Progenitor cell of endocrine pancreas (in vitro differentiated cells): ENCODE measurements at regions not wholly inside any gene's neighbourhood (a gene's known extent, or its start where the extent isn't known, plus 50 kb on each side); places are given as distances from the start of the nearest gene placed in this dataset.

Experiments
- DNase-seq: peaks from one replicate; pipeline ENCODE4 v3.0.0; 2021; ENCODE audit warnings: low spot score; ENCODE audit not compliant: unreplicated experiment
- H3K27ac Mint-ChIP-seq: 2 replicates; pipeline ENCODE4 v1.8.0; 2021; ENCODE audit warnings: mild to moderate bottlenecking, moderate library complexity, mixed read lengths
- H3K27me3 Mint-ChIP-seq: 2 replicates; pipeline ENCODE4 v1.8.0; 2021; ENCODE audit warnings: mixed read lengths
- H3K36me3 Mint-ChIP-seq: 2 replicates; pipeline ENCODE4 v1.8.0; 2022; ENCODE audit warnings: mixed read lengths; ENCODE audit not compliant: insufficient read depth
- H3K4me1 Mint-ChIP-seq: 2 replicates; pipeline ENCODE4 v1.8.0; 2021; ENCODE audit warnings: low read depth, mixed read lengths
- H3K4me3 Mint-ChIP-seq: 2 replicates; pipeline ENCODE4 v1.8.0; 2021; ENCODE audit warnings: low read depth, mild to moderate bottlenecking, moderate library complexity, mixed read lengths
- H3K9me3 Mint-ChIP-seq: 2 replicates; pipeline ENCODE4 v1.8.0; 2021; ENCODE audit warnings: low read depth, mixed read lengths
- CTCF ChIP-seq: fragments of 200-600 bp; sonication (generic); IDR thresholded peaks from one replicate; pipeline ENCODE4 v1.5.0; 2021; ENCODE audit warnings: antibody characterized with exemption, mild to moderate bottlenecking; ENCODE audit not compliant: unreplicated experiment

GRCh38 chr10:52485462-52485861 is 171.4 kb downstream of the DKK1 start:
- H3K4me1 Mint-ChIP-seq: no peaks in the 10 kb centered on the region
- TF ChIP-seq CTCF: no peak
- no peaks in the 10 kb centered on the region for H3K9me3 Mint-ChIP-seq
- DNase-seq: no peak
- no peaks in the 10 kb centered on the region for H3K27me3 Mint-ChIP-seq
- H3K36me3 Mint-ChIP-seq: no peaks in the 10 kb centered on the region
- no peak overlapping the region for H3K4me3 Mint-ChIP-seq
- H3K27ac Mint-ChIP-seq: no peak overlapping the region

- TF ChIP-seq CTCF: no peak
- Mint-ChIP-seq H3K36me3 (no peaks in the 10 kb centered on the region), H3K4me1 (peaks cover 2% of the 10 kb centered on the region), H3K27me3 (no peaks in the 10 kb centered on the region), H3K9me3 (no peaks in the 10 kb centered on the region), H3K27ac (no peak overlapping the region), H3K4me3 (no peak overlapping the region)
- no peak for DNase-seq
Observed at GRCh38 chr10:52486840-52487611, 172.9 kb downstream of the DKK1 start.

GRCh38 chr10:52488606-52489485 is 174.8 kb downstream of the DKK1 start:
- H3K4me3 Mint-ChIP-seq: no peak overlapping the region
- H3K4me1 Mint-ChIP-seq: peaks cover 2% of the 10 kb centered on the region
- DNase-seq: no peak
- peak; percentile 78 for TF ChIP-seq CTCF
- no peaks in the 10 kb centered on the region for H3K36me3 Mint-ChIP-seq
- no peaks in the 10 kb centered on the region for H3K9me3 Mint-ChIP-seq
- H3K27me3 Mint-ChIP-seq: no peaks in the 10 kb centered on the region
- H3K27ac Mint-ChIP-seq: no peak overlapping the region

GRCh38 chr10:52491246-52491995 is 177.3 kb downstream of the DKK1 start:
- no peak for DNase-seq
- no peaks in the 10 kb centered on the region for H3K36me3 Mint-ChIP-seq
- no peak for TF ChIP-seq CTCF
- no peak overlapping the region for H3K4me3 Mint-ChIP-seq
- peaks cover 2% of the 10 kb centered on the region for H3K4me1 Mint-ChIP-seq
- no peak overlapping the region for H3K27ac Mint-ChIP-seq
- H3K27me3 Mint-ChIP-seq: no peaks in the 10 kb centered on the region
- peaks cover 3% of the 10 kb centered on the region for H3K9me3 Mint-ChIP-seq

GRCh38 chr10:52499281-52499680 is 185.2 kb downstream of the DKK1 start:
- Mint-ChIP-seq H3K9me3 (peaks cover 25% of the 10 kb centered on the region), H3K4me3 (no peak overlapping the region), H3K27ac (no peak overlapping the region), H3K4me1 (no peaks in the 10 kb centered on the region), H3K36me3 (no peaks in the 10 kb centered on the region), H3K27me3 (no peaks in the 10 kb centered on the region)
- no peak for TF ChIP-seq CTCF
- DNase-seq: no peak
